ENCODE measurements at regions not wholly inside any gene's neighbourhood (a gene's known extent, or its start where the extent isn't known, plus 50 kb on each side); places are given as distances from the start of the nearest gene placed in this dataset.

- TF ChIP-seq CTCF (IDR thresholded peaks at IDR 0.05) (no peak), POLR2A (IDR thresholded peaks at IDR 0.05) (no peak)
Measured at GRCh38 chr10:44143556-44143955, 241.3 kb downstream of the CXCL12 start.
